HL-60/S4 treated with phorbol 12-myristate 13-acetate at 8.2 ng/mL for 4 days and 3 days (cell line): ENCODE measurements at regions not wholly inside any gene's neighbourhood (a gene's known extent, or its start where the extent isn't known, plus 50 kb on each side); places are given as distances from the start of the nearest gene placed in this dataset.

Experiments used
- in situ Hi-C: fragments of 300-500 bp; cut with MboI; formaldehyde crosslinking; loops from 2 replicates; pipeline ENCODE4 v1.15.0; 2022; ENCODE audit warnings: low sequenced_read_pairs

- in situ Hi-C loops, result loop anchor here (25.0 kb wide), 1 partner anchor 184 kb away; no protein-coding TSS in a partner anchor
These were observed 127.2 kb upstream of the LARP1 start for GRCh38 chr5:154627698-154628678.

- in situ Hi-C loops, result loop anchor here (25.0 kb wide), 1 partner anchor 185 kb away; no protein-coding TSS in a partner anchor
These were observed 128.2 kb upstream of the LARP1 start for GRCh38 chr5:154626876-154627557.

GRCh38 chr5:154625031-154625430, 130.1 kb upstream of the LARP1 start:
- in situ Hi-C loops, result loop anchor here (25.0 kb wide), 1 partner anchor 187 kb away; no protein-coding TSS in a partner anchor

GRCh38 chr5:154624341-154624740, 130.8 kb upstream of the LARP1 start:
- in situ Hi-C loops, result no loop called here

- in situ Hi-C loops, result no loop called here
These were observed 134.8 kb upstream of the LARP1 start for GRCh38 chr5:154620411-154620810.

GRCh38 chr5:154618696-154619095, 136.5 kb upstream of the LARP1 start:
- in situ Hi-C loops, result no loop called here

- in situ Hi-C loops, result no loop called here
These were observed 136.6 kb upstream of the HAND1 start for GRCh38 chr5:154614595-154614994.

- in situ Hi-C loops, result no loop called here
These were observed 136.1 kb upstream of the HAND1 start for GRCh38 chr5:154614125-154614524.

- in situ Hi-C loops, result no loop called here
These were observed 134.6 kb upstream of the HAND1 start for GRCh38 chr5:154612666-154613065.

- in situ Hi-C loops, result no loop called here
These were observed 133.3 kb upstream of the HAND1 start for GRCh38 chr5:154611341-154611767.

- in situ Hi-C loops, result no loop called here
These were observed 132.5 kb upstream of the HAND1 start for GRCh38 chr5:154610321-154611154.

- in situ Hi-C loops, result no loop called here
These were observed 131.2 kb upstream of the HAND1 start for GRCh38 chr5:154609251-154609650.

- in situ Hi-C loops, result no loop called here
These were observed 130.5 kb upstream of the HAND1 start for GRCh38 chr5:154608531-154609011.

- in situ Hi-C loops, result no loop called here
These were observed 129.7 kb upstream of the HAND1 start for GRCh38 chr5:154607746-154608145.

- in situ Hi-C loops, result no loop called here
These were observed 128.2 kb upstream of the HAND1 start for GRCh38 chr5:154606246-154606645.

- in situ Hi-C loops, result no loop called here
These were observed 126.1 kb upstream of the HAND1 start for GRCh38 chr5:154603953-154604679.

GRCh38 chr5:154603485-154603884, 125.5 kb upstream of the HAND1 start:
- in situ Hi-C loops, result no loop called here

- in situ Hi-C loops, result no loop called here
These were observed 125.0 kb upstream of the HAND1 start for GRCh38 chr5:154603011-154603410.

GRCh38 chr5:154601014-154601413, 123.0 kb upstream of the HAND1 start:
- in situ Hi-C loops, result no loop called here

GRCh38 chr5:154598021-154598420, 120.0 kb upstream of the HAND1 start:
- in situ Hi-C loops, result no loop called here
